HepG2 (cell line): ENCODE measurements at regions not wholly inside any gene's neighbourhood (a gene's known extent, or its start where the extent isn't known, plus 50 kb on each side); places are given as distances from the start of the nearest gene placed in this dataset.
"Not testable (repeated sequence)": the region's sequence is repeated elsewhere in the genome, so short reads cannot be mapped to it uniquely, and the experiment has no call there.

Experiments used
- CTCF ChIP-seq: sonication (generic); formaldehyde crosslinking; IDR thresholded peaks from 2 replicates; pipeline ENCODE4 v1.5.0; 2020; ENCODE audit warnings: mild to moderate bottlenecking, missing genetic modification reagents, moderate library complexity
- MXI1 ChIP-seq: IDR thresholded peaks from 3 replicates; pipeline ENCODE4 v1.6.1; 2012; ENCODE audit warnings: low read depth, low read length, inconsistent platforms, borderline replicate concordance
- POLR2AphosphoS2 ChIP-seq: IDR thresholded peaks from 2 replicates; pipeline ENCODE4 v1.6.1; 2011; ENCODE audit warnings: low read depth, low read length, improper control_type of control experiment
- REST ChIP-seq, 2 experiments: IDR thresholded peaks; 2 replicates each; pipeline ENCODE4 v1.6.1; 2011 to 2012; ENCODE audit warnings: low read length in 2 of 2, borderline replicate concordance in 1 of 2, low read depth in 1 of 2, mild to moderate bottlenecking in 1 of 2, moderate library complexity in 1 of 2
- ZKSCAN8 ChIP-seq: IDR thresholded peaks from 2 replicates; pipeline ENCODE4 v1.6.1; 2016; ENCODE audit warnings: borderline replicate concordance, missing genetic modification reagents, missing compliant biosample characterization
- ZMYM2 ChIP-seq: sonication (generic); formaldehyde crosslinking; IDR thresholded peaks from 2 replicates; pipeline ENCODE4 v1.8.0; 2022; ENCODE audit warnings: mild to moderate bottlenecking, missing genetic modification reagents
- TF ChIP-seq, protein P1 (sequence below): sonication (generic); formaldehyde crosslinking; conservative IDR thresholded peaks from 2 replicates; pipeline ENCODE4 v1.4.0; 2020; ENCODE audit warnings: missing genetic modification reagents

DNA sequence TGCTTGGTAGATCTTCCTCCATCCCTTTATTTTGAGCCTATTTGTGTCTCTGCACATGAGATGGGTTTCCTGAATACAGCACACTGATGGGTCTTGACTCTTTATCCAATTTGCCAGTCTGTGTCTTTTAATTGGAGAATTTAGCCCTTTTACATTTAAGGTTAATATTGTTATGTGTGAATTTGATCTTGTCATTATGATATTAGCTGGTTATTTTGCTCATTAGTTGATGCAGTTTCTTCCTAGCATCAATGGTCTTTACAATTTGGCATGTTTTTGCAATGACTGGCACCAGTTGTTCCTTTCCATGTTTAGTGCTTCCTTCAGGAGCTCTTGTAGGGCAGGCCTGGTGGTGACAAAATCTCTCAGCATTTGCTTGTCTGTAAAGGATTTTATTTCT lies 72.4 kb downstream of the HNRNPD start:
- TF ChIP-seq REST (IDR thresholded peaks at IDR 0.05; ENCODE audit: borderline replicate concordance in 1 of 2, low read depth in 1 of 2, low read length in 2 of 2); CTCF; ZMYM2 (CRISPR knock-in tag); POLR2AphosphoS2; MXI1; ZKSCAN8 (CRISPR knock-in tag): not testable (repeated sequence)
- TF ChIP-seq, protein P1, sequence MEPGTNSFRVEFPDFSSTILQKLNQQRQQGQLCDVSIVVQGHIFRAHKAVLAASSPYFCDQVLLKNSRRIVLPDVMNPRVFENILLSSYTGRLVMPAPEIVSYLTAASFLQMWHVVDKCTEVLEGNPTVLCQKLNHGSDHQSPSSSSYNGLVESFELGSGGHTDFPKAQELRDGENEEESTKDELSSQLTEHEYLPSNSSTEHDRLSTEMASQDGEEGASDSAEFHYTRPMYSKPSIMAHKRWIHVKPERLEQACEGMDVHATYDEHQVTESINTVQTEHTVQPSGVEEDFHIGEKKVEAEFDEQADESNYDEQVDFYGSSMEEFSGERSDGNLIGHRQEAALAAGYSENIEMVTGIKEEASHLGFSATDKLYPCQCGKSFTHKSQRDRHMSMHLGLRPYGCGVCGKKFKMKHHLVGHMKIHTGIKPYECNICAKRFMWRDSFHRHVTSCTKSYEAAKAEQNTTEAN (CRISPR knock-in tag): not testable (repeated sequence)
